ENCODE measurements at regions not wholly inside any gene's neighbourhood (a gene's known extent, or its start where the extent isn't known, plus 50 kb on each side); places are given as distances from the start of the nearest gene placed in this dataset.

- Histone ChIP-seq H3K4me3 (ENCODE audit: severe bottlenecking) (no peak overlapping the region), H3K36me3 (ENCODE audit: low read depth) (no peaks in the 10 kb centered on the region), H3K9me3 (ENCODE audit: severe bottlenecking) (no peaks in the 10 kb centered on the region), H3K27ac (ENCODE audit: poor library complexity, severe bottlenecking) (no peak overlapping the region), H3K27me3 (ENCODE audit: insufficient read depth, poor library complexity, severe bottlenecking) (no peaks in the 10 kb centered on the region), H3K4me1 (ENCODE audit: insufficient read depth, poor library complexity, severe bottlenecking) (no peaks in the 10 kb centered on the region)
- ATAC-seq (ENCODE audit: low read depth) (peak; percentile 35; the same call in 1 of the 3 replicates), DNase-seq (ENCODE audit: low spot score) (no peak)
- no peak for TF ChIP-seq CTCF (IDR thresholded peaks at IDR 0.05; ENCODE audit: poor library complexity, severe bottlenecking)
Observed at GRCh38 chr7:118372530-118372929, 148.0 kb downstream of the ANKRD7 start.

DNA sequence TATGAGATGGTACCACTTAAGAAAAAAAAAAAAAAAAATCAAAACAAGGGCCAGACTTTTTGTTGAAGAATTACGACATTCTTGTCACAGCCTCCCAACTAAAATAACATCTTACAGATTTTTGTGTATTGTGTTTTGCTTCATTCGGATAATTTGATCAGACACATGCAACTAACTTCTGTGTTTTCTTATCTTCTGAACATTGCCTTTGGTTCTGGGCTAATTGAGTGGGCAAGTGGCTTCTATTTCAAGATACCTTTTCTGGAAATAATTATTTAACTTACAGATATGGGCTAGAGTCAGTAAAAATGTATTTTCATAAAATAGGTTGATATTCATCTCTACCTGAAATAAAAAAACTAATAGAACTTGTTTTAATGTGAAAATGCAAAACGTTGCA lies 165.1 kb downstream of the ANKRD7 start:
- no peak overlapping the region for H3K4me3 ChIP-seq (ENCODE audit: severe bottlenecking)
- ATAC-seq (ENCODE audit: low read depth): no peak
- DNase-seq (ENCODE audit: low spot score): no peak

DNA sequence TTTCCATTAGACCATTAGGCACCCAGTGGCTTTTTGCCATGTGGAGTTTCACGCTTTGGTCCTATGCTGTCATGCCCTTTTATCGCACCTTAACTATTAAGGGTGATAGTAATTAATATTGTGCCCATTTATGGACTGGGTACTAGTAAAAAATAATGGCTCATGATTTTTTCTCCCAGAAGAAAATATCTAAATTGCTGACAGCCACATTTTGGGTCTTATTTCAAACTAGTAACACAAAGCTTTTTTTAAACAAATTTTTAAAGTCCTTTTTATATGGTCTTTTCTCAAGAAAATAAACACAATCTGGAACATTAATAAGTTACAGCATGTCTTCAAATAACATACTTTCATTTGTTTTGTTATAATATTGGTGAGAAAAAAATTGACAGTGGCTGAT lies 179.7 kb downstream of the ANKRD7 start:
- no peaks in the 10 kb centered on the region for H3K9me3 ChIP-seq (ENCODE audit: severe bottlenecking)
- no peaks in the 10 kb centered on the region for H3K4me1 ChIP-seq (ENCODE audit: insufficient read depth, poor library complexity, severe bottlenecking)
- DNase-seq (ENCODE audit: low spot score): no peak
- no peaks in the 10 kb centered on the region for H3K27me3 ChIP-seq (ENCODE audit: insufficient read depth, poor library complexity, severe bottlenecking)
- TF ChIP-seq CTCF (IDR thresholded peaks at IDR 0.05; ENCODE audit: poor library complexity, severe bottlenecking): no peak
- H3K27ac ChIP-seq (ENCODE audit: poor library complexity, severe bottlenecking): no peak overlapping the region
- H3K4me3 ChIP-seq (ENCODE audit: severe bottlenecking): no peak overlapping the region
- ATAC-seq (ENCODE audit: low read depth): no peak
- H3K36me3 ChIP-seq (ENCODE audit: low read depth): no peaks in the 10 kb centered on the region

More for the DNA sequence above, 165.1 kb downstream of the ANKRD7 start:
- no peak for TF ChIP-seq CTCF (IDR thresholded peaks at IDR 0.05; ENCODE audit: poor library complexity, severe bottlenecking)
- H3K4me1 ChIP-seq (ENCODE audit: insufficient read depth, poor library complexity, severe bottlenecking): no peaks in the 10 kb centered on the region
- no peaks in the 10 kb centered on the region for H3K27me3 ChIP-seq (ENCODE audit: insufficient read depth, poor library complexity, severe bottlenecking)
- no peaks in the 10 kb centered on the region for H3K36me3 ChIP-seq (ENCODE audit: low read depth)
- no peak overlapping the region for H3K27ac ChIP-seq (ENCODE audit: poor library complexity, severe bottlenecking)
- peaks cover 3% of the 10 kb centered on the region for H3K9me3 ChIP-seq (ENCODE audit: severe bottlenecking)

GRCh38 chr7:118418433-118418832 lies 193.9 kb downstream of the ANKRD7 start:
- DNase-seq (ENCODE audit: low spot score) (no peak), ATAC-seq (ENCODE audit: low read depth) (no peak)
- H3K9me3 ChIP-seq (ENCODE audit: severe bottlenecking): no peaks in the 10 kb centered on the region
- H3K27me3 ChIP-seq (ENCODE audit: insufficient read depth, poor library complexity, severe bottlenecking): no peaks in the 10 kb centered on the region
- H3K27ac ChIP-seq (ENCODE audit: poor library complexity, severe bottlenecking): no peak overlapping the region
- TF ChIP-seq CTCF (IDR thresholded peaks at IDR 0.05; ENCODE audit: poor library complexity, severe bottlenecking): no peak
- H3K4me1 ChIP-seq (ENCODE audit: insufficient read depth, poor library complexity, severe bottlenecking): no peaks in the 10 kb centered on the region
- H3K4me3 ChIP-seq (ENCODE audit: severe bottlenecking): no peak overlapping the region
- no peaks in the 10 kb centered on the region for H3K36me3 ChIP-seq (ENCODE audit: low read depth)

DNA sequence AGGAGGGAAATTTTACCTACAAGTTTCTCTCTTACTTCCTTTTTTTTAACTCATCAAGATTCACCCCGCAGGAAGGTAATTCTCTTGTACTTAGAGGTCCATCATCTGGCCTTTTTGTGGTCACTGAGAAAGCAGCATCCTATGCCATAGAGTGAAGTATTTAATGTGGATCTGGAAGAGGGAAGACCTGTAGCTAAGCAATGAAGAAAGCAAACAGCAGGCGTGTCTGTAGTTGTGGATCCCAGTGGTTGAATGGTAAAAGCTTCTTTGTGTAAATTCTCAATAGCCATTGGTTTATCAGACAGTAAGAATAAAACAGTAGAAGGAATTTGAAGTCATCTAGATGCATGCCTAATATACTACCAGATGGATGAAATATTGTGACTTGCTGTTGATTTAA lies 196.4 kb downstream of the ANKRD7 start:
- TF ChIP-seq CTCF (IDR thresholded peaks at IDR 0.05; ENCODE audit: poor library complexity, severe bottlenecking): no peak
- ATAC-seq (ENCODE audit: low read depth) (no peak), DNase-seq (ENCODE audit: low spot score) (no peak)
- Histone ChIP-seq H3K27me3 (ENCODE audit: insufficient read depth, poor library complexity, severe bottlenecking) (no peaks in the 10 kb centered on the region), H3K9me3 (ENCODE audit: severe bottlenecking) (no peaks in the 10 kb centered on the region), H3K4me1 (ENCODE audit: insufficient read depth, poor library complexity, severe bottlenecking) (no peaks in the 10 kb centered on the region), H3K4me3 (ENCODE audit: severe bottlenecking) (no peak overlapping the region), H3K36me3 (ENCODE audit: low read depth) (no peaks in the 10 kb centered on the region), H3K27ac (ENCODE audit: poor library complexity, severe bottlenecking) (no peak overlapping the region)

Data from RWPE2 (cell line).